ENCODE measurements at regions not wholly inside any gene's neighbourhood (a gene's known extent, or its start where the extent isn't known, plus 50 kb on each side); places are given as distances from the start of the nearest gene placed in this dataset.

DNA sequence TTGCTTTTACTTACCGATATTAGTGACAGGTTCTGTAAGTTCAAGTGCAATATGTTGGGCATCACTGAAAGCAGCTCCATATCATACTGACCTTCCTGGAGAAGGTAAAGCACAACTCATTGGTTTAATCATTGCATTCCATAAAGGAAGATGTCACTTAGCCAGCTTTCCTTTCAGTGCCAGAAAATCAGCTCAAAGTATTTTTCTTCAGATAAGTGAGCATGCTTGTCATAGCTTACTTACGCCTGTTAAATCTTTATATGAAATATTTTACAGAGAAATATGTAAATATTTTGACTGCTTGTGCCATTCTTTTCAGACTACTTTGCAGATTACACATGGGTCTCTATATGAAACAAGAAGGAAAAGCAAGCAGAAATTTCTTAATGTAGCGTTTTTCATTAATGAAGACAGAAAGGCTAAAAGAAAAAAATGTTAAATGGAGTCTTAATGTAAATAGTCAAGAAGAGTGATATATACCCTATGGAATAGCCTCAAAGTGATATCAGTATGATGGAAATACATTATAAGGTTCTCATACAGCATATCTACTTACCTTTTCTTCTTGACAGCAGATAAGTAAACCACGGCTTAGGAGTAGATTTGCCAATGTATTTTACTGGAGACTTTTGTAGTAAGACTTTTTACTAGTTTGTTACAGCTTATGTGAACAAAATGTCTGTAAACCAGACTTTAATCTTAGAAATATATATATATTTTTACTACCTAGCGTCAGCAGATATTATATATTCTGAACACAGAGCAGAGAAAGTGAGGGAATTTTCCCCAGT lies 649.7 kb downstream of the METTL15 start:
- Mint-ChIP-seq H3K36me3 (ENCODE audit: low read depth) (peaks cover 1% of the 10 kb centered on the region), H3K4me1 (ENCODE audit: low read depth) (peaks cover 39% of the 10 kb centered on the region), H3K9me3 (ENCODE audit: low read depth) (no peaks in the 10 kb centered on the region), H3K4me3 (ENCODE audit: unreplicated experiment) (no peak overlapping the region), H3K27me3 (ENCODE audit: low read depth) (no peaks in the 10 kb centered on the region), H3K27ac (ENCODE audit: unreplicated experiment) (peak overlapping the region; percentile 58)
- no peak for TF ChIP-seq CTCF (IDR thresholded peaks at IDR 0.05)
- DNase-seq (ENCODE audit: low spot score) = no peak

DNA sequence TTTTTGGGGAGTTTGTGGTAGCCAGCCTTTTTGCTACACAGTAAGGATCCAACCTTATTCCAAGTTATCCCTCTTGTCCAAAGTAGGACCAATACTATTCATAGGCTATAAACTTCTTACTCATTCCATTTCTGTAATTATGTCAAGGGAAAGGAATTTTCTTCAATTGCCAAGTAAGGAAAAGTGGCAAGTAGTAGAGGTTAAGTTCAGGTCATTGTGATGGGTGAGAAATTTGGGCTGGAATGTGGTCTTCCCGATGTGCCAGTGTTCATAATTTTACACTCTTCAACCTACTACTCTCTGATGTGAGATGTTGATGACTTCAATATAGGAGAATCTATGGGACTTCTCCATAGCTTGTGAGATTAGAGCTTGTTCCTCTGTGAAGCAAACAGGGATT lies 648.8 kb downstream of the METTL15 start:
- no peak for TF ChIP-seq CTCF (IDR thresholded peaks at IDR 0.05)
- Mint-ChIP-seq H3K27ac (ENCODE audit: unreplicated experiment) (peak overlapping the region; percentile 64), H3K27me3 (ENCODE audit: low read depth) (no peaks in the 10 kb centered on the region), H3K4me1 (ENCODE audit: low read depth) (peaks cover 39% of the 10 kb centered on the region), H3K36me3 (ENCODE audit: low read depth) (peaks cover 1% of the 10 kb centered on the region), H3K4me3 (ENCODE audit: unreplicated experiment) (no peak overlapping the region), H3K9me3 (ENCODE audit: low read depth) (no peaks in the 10 kb centered on the region)
- DNase-seq (ENCODE audit: low spot score) = no peak

- no peak for DNase-seq (ENCODE audit: low spot score)
- no peaks in the 10 kb centered on the region for H3K36me3 Mint-ChIP-seq (ENCODE audit: low read depth)
- H3K27me3 Mint-ChIP-seq (ENCODE audit: low read depth) = no peaks in the 10 kb centered on the region
- H3K4me3 Mint-ChIP-seq (ENCODE audit: unreplicated experiment) = no peak overlapping the region
- peaks cover 5% of the 10 kb centered on the region for H3K9me3 Mint-ChIP-seq (ENCODE audit: low read depth)
- no peak overlapping the region for H3K27ac Mint-ChIP-seq (ENCODE audit: unreplicated experiment)
- no peak for TF ChIP-seq CTCF (IDR thresholded peaks at IDR 0.05)
- H3K4me1 Mint-ChIP-seq (ENCODE audit: low read depth) = peaks cover 8% of the 10 kb centered on the region
Observed at GRCh38 chr11:28743061-28743550, 634.9 kb downstream of the METTL15 start.

GRCh38 chr11:28739489-28740280 lies 631.5 kb downstream of the METTL15 start:
- Mint-ChIP-seq H3K27ac (ENCODE audit: unreplicated experiment) (no peak overlapping the region), H3K27me3 (ENCODE audit: low read depth) (no peaks in the 10 kb centered on the region), H3K4me3 (ENCODE audit: unreplicated experiment) (no peak overlapping the region), H3K36me3 (ENCODE audit: low read depth) (no peaks in the 10 kb centered on the region), H3K4me1 (ENCODE audit: low read depth) (peaks cover 8% of the 10 kb centered on the region), H3K9me3 (ENCODE audit: low read depth) (no peaks in the 10 kb centered on the region)
- TF ChIP-seq CTCF (IDR thresholded peaks at IDR 0.05) = no peak
- no peak for DNase-seq (ENCODE audit: low spot score)

DNA sequence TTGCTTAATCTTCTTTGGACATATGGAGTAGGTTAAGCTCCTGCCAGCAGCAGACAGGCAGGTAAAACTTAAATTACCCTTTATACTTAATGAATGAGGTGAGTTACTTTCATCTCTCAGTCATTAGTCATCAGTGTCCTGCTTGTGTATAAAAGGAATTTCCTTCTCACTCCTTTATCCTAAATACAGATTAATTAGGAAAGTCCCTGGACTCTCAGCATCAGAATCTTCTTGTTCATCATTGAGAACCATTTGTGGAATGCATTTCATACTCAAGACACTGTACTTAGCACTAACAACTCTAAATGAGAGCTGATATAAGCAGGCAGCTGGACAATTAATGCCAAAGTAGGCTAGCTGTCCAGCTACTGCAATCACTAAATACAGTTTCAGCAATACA lies 630.4 kb downstream of the METTL15 start:
- peaks cover 8% of the 10 kb centered on the region for H3K4me1 Mint-ChIP-seq (ENCODE audit: low read depth)
- no peak overlapping the region for H3K27ac Mint-ChIP-seq (ENCODE audit: unreplicated experiment)
- no peaks in the 10 kb centered on the region for H3K27me3 Mint-ChIP-seq (ENCODE audit: low read depth)
- no peak for TF ChIP-seq CTCF (IDR thresholded peaks at IDR 0.05)
- no peak overlapping the region for H3K4me3 Mint-ChIP-seq (ENCODE audit: unreplicated experiment)
- H3K9me3 Mint-ChIP-seq (ENCODE audit: low read depth) = no peaks in the 10 kb centered on the region
- no peak for DNase-seq (ENCODE audit: low spot score)
- H3K36me3 Mint-ChIP-seq (ENCODE audit: low read depth) = no peaks in the 10 kb centered on the region

All from chondrocyte (in vitro differentiated cells).